Trophoblast cell (in vitro differentiated cells and primary cell): ENCODE measurements at regions not wholly inside any gene's neighbourhood (a gene's known extent, or its start where the extent isn't known, plus 50 kb on each side); places are given as distances from the start of the nearest gene placed in this dataset.

Source experiments
- DNase-seq, 2 donors: peaks; one replicate each; pipeline ENCODE4 v3.0.0-alpha.2; 2016
- H2AFZ ChIP-seq: 2 replicates; pipeline ENCODE4 v1.6.1; 2013; ENCODE audit warnings: low read length, moderate library complexity, mild to moderate bottlenecking; ENCODE audit not compliant: insufficient read depth, poor library complexity
- H2AK5ac ChIP-seq: 2 replicates; pipeline ENCODE4 v1.6.1; 2013; ENCODE audit warnings: mild to moderate bottlenecking, low read length
- H2BK120ac ChIP-seq: 2 replicates; pipeline ENCODE4 v1.6.1; 2013; ENCODE audit warnings: low read length, mild to moderate bottlenecking, moderate library complexity; ENCODE audit not compliant: insufficient read depth, poor library complexity
- H2BK12ac ChIP-seq: 2 replicates; pipeline ENCODE4 v1.6.1; 2013; ENCODE audit warnings: mild to moderate bottlenecking, low read length, moderate library complexity
- H2BK5ac ChIP-seq: 2 replicates; pipeline ENCODE4 v1.6.1; 2013; ENCODE audit warnings: low read length, low read depth, moderate library complexity, mild to moderate bottlenecking; ENCODE audit not compliant: poor library complexity
- H3K14ac ChIP-seq: 2 replicates; pipeline ENCODE4 v1.6.1; 2013; ENCODE audit warnings: mild to moderate bottlenecking, low read length
- H3K18ac ChIP-seq: 2 replicates; pipeline ENCODE4 v1.6.1; 2013; ENCODE audit warnings: mild to moderate bottlenecking, low read length
- H3K23ac ChIP-seq: 2 replicates; pipeline ENCODE4 v1.6.1; 2013; ENCODE audit warnings: low read length
- H3K27ac ChIP-seq: 2 replicates; pipeline ENCODE4 v1.5.1; 2013; ENCODE audit warnings: low read depth, mild to moderate bottlenecking, inconsistent platforms, low read length, moderate library complexity
- H3K27me3 ChIP-seq: 2 replicates; pipeline ENCODE4 v1.6.1; 2013; ENCODE audit warnings: inconsistent platforms, mild to moderate bottlenecking, low read length, moderate library complexity; ENCODE audit not compliant: insufficient read depth
- H3K36me3 ChIP-seq, 2 experiments: 1 replicate in 1 of 2; 2 replicates in 1 of 2; pipeline ENCODE4 v1.6.1; 2013; ENCODE audit warnings: low read length in 2 of 2, mild to moderate bottlenecking in 2 of 2, moderate library complexity in 1 of 2; ENCODE audit not compliant: insufficient read depth in 2 of 2, control insufficient read depth in 1 of 2
- H3K4ac ChIP-seq: 2 replicates; pipeline ENCODE4 v1.6.1; 2013; ENCODE audit warnings: low read depth, mild to moderate bottlenecking, low read length, moderate library complexity
- H3K4me1 ChIP-seq, 2 experiments: 1 replicate in 1 of 2; 2 replicates in 1 of 2; pipeline ENCODE4 v1.6.1; 2013; ENCODE audit warnings: low read length in 2 of 2, mild to moderate bottlenecking in 2 of 2, moderate library complexity in 1 of 2; ENCODE audit not compliant: insufficient read depth in 2 of 2, control insufficient read depth in 1 of 2
- H3K4me2 ChIP-seq: 2 replicates; pipeline ENCODE4 v1.6.1; 2013; ENCODE audit warnings: inconsistent platforms, mild to moderate bottlenecking, low read length, moderate library complexity
- H3K4me3 ChIP-seq: 2 replicates; pipeline ENCODE4 v1.5.1; 2013; ENCODE audit warnings: mild to moderate bottlenecking, low read depth, low read length, inconsistent platforms
- H3K79me1 ChIP-seq: one replicate; pipeline ENCODE4 v1.6.1; 2013; ENCODE audit warnings: low read length
- H3K79me2 ChIP-seq: 2 replicates; pipeline ENCODE4 v1.6.1; 2013; ENCODE audit warnings: low read length, mild to moderate bottlenecking; ENCODE audit not compliant: control insufficient read depth, insufficient read depth, poor library complexity
- H3K9ac ChIP-seq: 2 replicates; pipeline ENCODE4 v1.6.1; 2013; ENCODE audit warnings: mild to moderate bottlenecking, low read length
- H3K9me3 ChIP-seq: 2 replicates; pipeline ENCODE4 v1.6.1; 2013; ENCODE audit warnings: low read depth, mild to moderate bottlenecking, control low read depth, inconsistent platforms, low read length; ENCODE audit not compliant: insufficient read depth
- H4K12ac ChIP-seq: 2 replicates; pipeline ENCODE4 v1.6.1; 2013; ENCODE audit warnings: low read depth, mild to moderate bottlenecking, low read length, moderate library complexity
- H4K8ac ChIP-seq: 2 replicates; pipeline ENCODE4 v1.6.1; 2013; ENCODE audit warnings: low read depth, mild to moderate bottlenecking, low read length, moderate library complexity
- H4K91ac ChIP-seq: one replicate; pipeline ENCODE4 v1.6.1; 2013; ENCODE audit warnings: low read depth, mild to moderate bottlenecking, low read length, moderate library complexity
- WGBS: extraction: QIAGEN DNeasy Blood & Tissue Kit; methylation state at CpG from one replicate; pipeline ENCODE4 v1.1.7; 2013; ENCODE audit warnings: missing lambda C conversion rate; ENCODE audit not compliant: insufficient read length, insufficient coverage; ENCODE audit errors: extremely low coverage; 5-methylcytosine and 5-hydroxymethylcytosine counted together

DNA sequence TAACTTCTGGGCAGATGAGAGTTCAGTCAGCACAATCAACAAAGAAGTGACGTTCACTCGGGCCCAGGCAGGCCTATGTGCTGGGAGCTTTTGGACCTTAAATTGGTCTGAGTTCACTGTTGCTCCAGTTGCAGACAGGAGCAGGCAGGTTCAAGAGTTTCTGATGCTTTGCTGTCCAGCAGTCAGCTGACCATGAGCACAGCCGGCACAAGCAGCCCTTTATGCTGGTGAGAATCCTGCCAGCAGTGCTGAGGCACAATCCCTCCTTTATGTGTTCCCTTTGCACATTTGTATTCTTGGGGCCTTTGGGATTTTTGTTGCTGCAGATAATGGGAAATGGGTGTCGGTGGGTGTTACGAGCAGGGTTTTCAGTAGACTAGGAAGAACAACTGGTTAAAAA lies 81.2 kb upstream of the GOLGA8J start:
- Histone ChIP-seq H4K12ac (no peak overlapping the region), H3K79me2 (no peaks in the 10 kb centered on the region), H3K36me3 (no peaks in the 10 kb centered on the region), H4K8ac (no peak overlapping the region), H3K4me3 (no peak overlapping the region), H4K91ac (no peak overlapping the region), H3K9ac (no peak overlapping the region), H3K27me3 (no peaks in the 10 kb centered on the region), H2BK12ac (no peak overlapping the region), H2BK5ac (no peak overlapping the region), H3K79me1 (no peaks in the 10 kb centered on the region), H2BK120ac (no peak overlapping the region), H2AFZ (no peak overlapping the region), H3K23ac (no peak overlapping the region), H3K4me1 (no peaks in the 10 kb centered on the region), H3K14ac (no peak overlapping the region), H3K4ac (no peak overlapping the region), H3K18ac (no peak overlapping the region), H3K4me2 (no peak overlapping the region), H2AK5ac (no peak overlapping the region), H3K9me3 (no peaks in the 10 kb centered on the region), H3K27ac (no peak overlapping the region)
- no CpG with 5 or more reads among the region's 5 CpGs for WGBS
- DNase-seq = no peak

DNA sequence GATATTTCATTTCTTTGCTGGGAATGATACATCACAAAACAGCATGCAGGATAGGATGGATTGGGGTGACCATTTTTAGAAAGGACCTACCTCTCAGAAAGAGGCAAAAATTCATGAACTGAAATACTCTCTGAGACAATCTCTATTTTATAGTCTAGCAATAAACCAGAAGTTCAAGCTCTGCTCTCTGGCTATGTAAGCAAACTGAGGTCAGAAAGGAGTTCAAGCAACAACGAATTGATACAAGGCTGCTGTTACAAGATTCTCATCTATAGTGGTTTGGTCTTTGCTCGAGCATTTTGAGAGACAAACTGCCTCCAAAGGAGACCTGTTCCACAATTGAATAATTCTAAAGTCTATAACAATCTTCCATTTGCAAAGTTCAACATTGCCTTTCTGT lies 84.7 kb upstream of the GOLGA8J start:
- no peak overlapping the region for H2BK5ac ChIP-seq
- no peak overlapping the region for H4K12ac ChIP-seq
- no peak overlapping the region for H4K8ac ChIP-seq
- H4K91ac ChIP-seq = no peak overlapping the region
- no peaks in the 10 kb centered on the region for H3K36me3 ChIP-seq
- H3K27ac ChIP-seq = no peak overlapping the region
- no peaks in the 10 kb centered on the region for H3K79me2 ChIP-seq
- H3K27me3 ChIP-seq = no peaks in the 10 kb centered on the region
- WGBS = no CpG with 5 or more reads among the region's 2 CpGs
- H3K4me1 ChIP-seq = no peaks in the 10 kb centered on the region
- H3K4me3 ChIP-seq = no peak overlapping the region
- no peak for DNase-seq
- no peak overlapping the region for H2AK5ac ChIP-seq
- no peak overlapping the region for H2AFZ ChIP-seq
- H3K4me2 ChIP-seq = no peak overlapping the region
- H3K14ac ChIP-seq = no peak overlapping the region
- no peak overlapping the region for H2BK120ac ChIP-seq
- H3K9ac ChIP-seq = no peak overlapping the region
- no peak overlapping the region for H3K4ac ChIP-seq
- H3K9me3 ChIP-seq = no peaks in the 10 kb centered on the region
- H2BK12ac ChIP-seq = no peak overlapping the region
- H3K79me1 ChIP-seq = no peaks in the 10 kb centered on the region
- no peak overlapping the region for H3K18ac ChIP-seq
- H3K23ac ChIP-seq = no peak overlapping the region

DNA sequence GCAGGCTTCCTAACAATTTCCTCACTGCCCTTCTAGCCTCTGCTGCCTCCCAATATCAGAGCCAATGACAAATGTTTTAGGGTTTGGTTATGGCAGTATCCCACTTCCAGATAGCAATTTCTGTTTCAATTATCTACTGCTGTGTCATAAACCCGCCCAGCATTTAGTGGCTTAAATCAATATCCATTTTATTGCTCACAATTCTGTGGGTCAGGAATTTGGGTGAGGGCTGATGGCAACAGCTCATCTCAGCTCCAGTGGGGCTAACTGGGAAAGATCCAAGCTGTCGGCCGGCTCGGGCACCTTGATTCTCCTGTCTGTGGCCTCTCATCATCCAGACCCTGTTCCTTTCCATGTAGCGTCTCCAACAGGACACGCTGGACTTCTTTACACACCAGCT lies 85.3 kb upstream of the GOLGA8J start:
- H2AK5ac ChIP-seq = no peak overlapping the region
- H3K4me1 ChIP-seq = no peaks in the 10 kb centered on the region
- no peaks in the 10 kb centered on the region for H3K36me3 ChIP-seq
- H2BK5ac ChIP-seq = no peak overlapping the region
- H3K4ac ChIP-seq = no peak overlapping the region
- H3K23ac ChIP-seq = no peak overlapping the region
- no peak overlapping the region for H3K4me3 ChIP-seq
- no CpG with 5 or more reads among the region's 6 CpGs for WGBS
- H4K8ac ChIP-seq = no peak overlapping the region
- no peaks in the 10 kb centered on the region for H3K79me2 ChIP-seq
- H3K9me3 ChIP-seq = no peaks in the 10 kb centered on the region
- no peak overlapping the region for H3K18ac ChIP-seq
- no peak overlapping the region for H3K9ac ChIP-seq
- H3K27ac ChIP-seq = no peak overlapping the region
- no peaks in the 10 kb centered on the region for H3K27me3 ChIP-seq
- H2BK12ac ChIP-seq = no peak overlapping the region
- no peak overlapping the region for H4K12ac ChIP-seq
- no peak for DNase-seq
- H2BK120ac ChIP-seq = no peak overlapping the region
- H3K14ac ChIP-seq = no peak overlapping the region
- H3K79me1 ChIP-seq = no peaks in the 10 kb centered on the region
- no peak overlapping the region for H4K91ac ChIP-seq
- H2AFZ ChIP-seq = no peak overlapping the region
- H3K4me2 ChIP-seq = no peak overlapping the region

DNA sequence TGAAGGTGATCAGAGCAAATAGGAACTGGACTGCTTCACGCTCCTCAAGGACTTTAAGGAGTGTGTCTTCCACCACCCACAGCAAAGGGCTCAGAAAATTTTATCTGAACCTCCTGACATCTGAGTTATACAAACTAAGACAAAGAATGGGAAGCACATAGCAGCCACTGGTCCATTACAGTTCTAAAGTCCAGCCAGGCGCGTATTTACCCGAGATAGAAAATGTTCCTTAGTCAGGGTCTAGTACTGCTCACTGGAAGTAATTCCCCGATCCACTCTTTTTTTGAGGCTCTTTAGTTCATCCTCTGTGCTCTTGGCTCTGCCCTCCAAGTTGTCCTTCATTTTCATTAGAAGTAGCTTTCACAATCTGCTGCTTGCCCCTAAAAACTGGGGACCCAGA lies 88.5 kb upstream of the GOLGA8J start:
- Histone ChIP-seq H3K9ac (no peak overlapping the region), H3K4me1 (no peaks in the 10 kb centered on the region), H3K27me3 (no peaks in the 10 kb centered on the region), H3K23ac (no peak overlapping the region), H4K12ac (no peak overlapping the region), H3K9me3 (no peaks in the 10 kb centered on the region), H3K18ac (no peak overlapping the region), H2BK5ac (no peak overlapping the region), H3K27ac (no peak overlapping the region), H3K4me3 (no peak overlapping the region), H2AK5ac (no peak overlapping the region), H3K4ac (no peak overlapping the region), H2BK120ac (no peak overlapping the region), H3K4me2 (no peak overlapping the region), H3K79me2 (no peaks in the 10 kb centered on the region), H2AFZ (no peak overlapping the region), H3K79me1 (no peaks in the 10 kb centered on the region), H4K91ac (no peak overlapping the region), H3K36me3 (no peaks in the 10 kb centered on the region), H4K8ac (no peak overlapping the region), H2BK12ac (no peak overlapping the region), H3K14ac (no peak overlapping the region)
- no CpG with 5 or more reads among the region's 5 CpGs for WGBS
- DNase-seq = no peak
